ENCODE measurements at regions not wholly inside any gene's neighbourhood (a gene's known extent, or its start where the extent isn't known, plus 50 kb on each side); places are given as distances from the start of the nearest gene placed in this dataset.

DNA sequence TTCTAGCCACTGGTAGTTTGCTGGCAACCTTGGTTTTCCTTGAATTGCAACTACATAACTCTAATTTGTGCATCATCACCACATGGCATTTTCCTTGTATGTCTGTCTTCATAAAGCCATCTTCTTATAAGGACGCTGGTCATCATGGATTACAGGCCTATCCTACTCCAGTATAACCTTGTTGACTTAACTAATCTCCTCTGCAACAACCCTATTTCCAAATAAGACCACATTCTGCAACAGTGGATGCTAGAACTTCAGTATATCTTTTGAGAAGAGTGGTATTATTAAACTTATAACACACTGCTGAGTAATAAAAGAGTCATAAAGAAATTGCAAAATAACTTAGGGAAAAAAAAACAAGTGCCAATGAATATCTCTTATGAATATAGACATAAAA, 511.8 kb upstream of the FOXG1 start:
- H3K56ac ChIP-seq (ENCODE audit: extremely low read depth, insufficient read depth, low read length) = no peak overlapping the region
- no CpG with 5 or more reads among the region's 1 CpG for WGBS, 2 experiments (ENCODE audit: extremely low coverage in 2 of 2, insufficient read length in 1 of 2)
- no peaks in the 10 kb centered on the region for H3K79me1 ChIP-seq (ENCODE audit: low read depth in 1 of 2, low read length in 2 of 2)
- no peak overlapping the region for H4K5ac ChIP-seq (ENCODE audit: low read depth, low read length)
- no peak overlapping the region for H2AK5ac ChIP-seq (ENCODE audit: low read depth, low read length)
- H3K27me3 ChIP-seq (ENCODE audit: control insufficient read depth, insufficient read depth, low read length) = no peaks in the 10 kb centered on the region
- H3K36me3 ChIP-seq (ENCODE audit: control insufficient read depth, insufficient read depth, low read length) = no peaks in the 10 kb centered on the region
- in situ Hi-C loops (cut with MboI; ENCODE audit: low sequenced_read_pairs) (no loop called here), intact Hi-C loops (cut with micrococcal nuclease) (no loop called here), dilution Hi-C loops (cut with HindIII; ENCODE audit: low sequenced_read_pairs, unreplicated experiment) (no loop called here)
- no peaks in the 10 kb centered on the region for H4K20me1 ChIP-seq (ENCODE audit: insufficient read depth, low read length)
- H3K27ac ChIP-seq (ENCODE audit: insufficient read depth, low read length) = no peak overlapping the region
- CTCF ChIA-PET = no interaction called here
- H3K14ac ChIP-seq (replicated peaks; ENCODE audit: low read depth, low read length) = no peak overlapping the region
- H3K9me1 ChIP-seq (ENCODE audit: insufficient read depth, low read length) = no peaks in the 10 kb centered on the region
- H3K9ac ChIP-seq (ENCODE audit: low read depth, low read length) = no peak overlapping the region
- peaks cover 14% of the 10 kb centered on the region; the same call in 1 of the 2 replicates for H3K9me3 ChIP-seq (ENCODE audit: control insufficient read depth, insufficient read depth, low read length)
- ATAC-seq (ENCODE audit: low read depth) (no peak), DNase-seq (no peak)
- no peak overlapping the region for H2BK15ac ChIP-seq (ENCODE audit: low read depth, low read length)
- no peak overlapping the region for H3K18ac ChIP-seq (ENCODE audit: low read depth, low read length)
- BruUV-seq (replicated peaks) = no TSS peak
- H2AFZ ChIP-seq (replicated peaks; ENCODE audit: low read length, poor library complexity) = no peak overlapping the region
- no peak overlapping the region for H2BK120ac ChIP-seq (ENCODE audit: low read depth, low read length)
- H4K91ac ChIP-seq (ENCODE audit: insufficient read depth, low read depth, low read length) = no peak overlapping the region
- H2BK20ac ChIP-seq (ENCODE audit: low read depth, low read length) = no peak overlapping the region
- H3K4me3 ChIP-seq (ENCODE audit: insufficient read depth, low read depth, low read length) = no peak overlapping the region
- no peak overlapping the region for H2AK9ac ChIP-seq (replicated peaks; ENCODE audit: low read depth, low read length, poor library complexity)
- no peak overlapping the region for H3K4me2 ChIP-seq (ENCODE audit: low read depth, low read length)
- POLR2A ChIA-PET (ENCODE audit: unreplicated experiment) = no interaction called here
- no peak overlapping the region for H3K4ac ChIP-seq (ENCODE audit: low read depth, low read length)
- H3K4me1 ChIP-seq (ENCODE audit: control insufficient read depth, insufficient read depth, low read length) = no peaks in the 10 kb centered on the region
- H3K23ac ChIP-seq (ENCODE audit: low read depth, low read length) = no peak overlapping the region
- TF ChIP-seq MXI1 (IDR thresholded peaks at IDR 0.05; ENCODE audit: borderline replicate concordance, low read depth, low read length) (no peak), FOS (IDR thresholded peaks at IDR 0.05; ENCODE audit: low read depth, low read length) (no peak), CEBPB (IDR thresholded peaks at IDR 0.05; ENCODE audit: low read depth, low read length) (no peak), POLR2A (IDR thresholded peaks at IDR 0.05; ENCODE audit: low read depth, low read length) (no peak), NFE2L2 (IDR thresholded peaks at IDR 0.05; ENCODE audit: low read depth, low read length) (no peak), CHD1 (IDR thresholded peaks at IDR 0.05; ENCODE audit: low read depth, low read length) (no peak), MAFK (IDR thresholded peaks at IDR 0.05; ENCODE audit: low read depth, low read length) (no peak), BHLHE40 (IDR thresholded peaks at IDR 0.05; ENCODE audit: low read depth, low read length) (no peak), SMC3 (IDR thresholded peaks at IDR 0.05; ENCODE audit: low read depth, low read length) (no peak), RCOR1 (IDR thresholded peaks at IDR 0.05; ENCODE audit: insufficient replicate concordance, low read length) (no peak), RAD21 (IDR thresholded peaks at IDR 0.05; ENCODE audit: low read length) (no peak)
- TF ChIP-seq, protein P1, sequence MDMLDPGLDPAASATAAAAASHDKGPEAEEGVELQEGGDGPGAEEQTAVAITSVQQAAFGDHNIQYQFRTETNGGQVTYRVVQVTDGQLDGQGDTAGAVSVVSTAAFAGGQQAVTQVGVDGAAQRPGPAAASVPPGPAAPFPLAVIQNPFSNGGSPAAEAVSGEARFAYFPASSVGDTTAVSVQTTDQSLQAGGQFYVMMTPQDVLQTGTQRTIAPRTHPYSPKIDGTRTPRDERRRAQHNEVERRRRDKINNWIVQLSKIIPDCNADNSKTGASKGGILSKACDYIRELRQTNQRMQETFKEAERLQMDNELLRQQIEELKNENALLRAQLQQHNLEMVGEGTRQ (IDR thresholded peaks at IDR 0.05; ENCODE audit: low read depth, low read length) = no peak
- TF ChIP-seq, protein P2, sequence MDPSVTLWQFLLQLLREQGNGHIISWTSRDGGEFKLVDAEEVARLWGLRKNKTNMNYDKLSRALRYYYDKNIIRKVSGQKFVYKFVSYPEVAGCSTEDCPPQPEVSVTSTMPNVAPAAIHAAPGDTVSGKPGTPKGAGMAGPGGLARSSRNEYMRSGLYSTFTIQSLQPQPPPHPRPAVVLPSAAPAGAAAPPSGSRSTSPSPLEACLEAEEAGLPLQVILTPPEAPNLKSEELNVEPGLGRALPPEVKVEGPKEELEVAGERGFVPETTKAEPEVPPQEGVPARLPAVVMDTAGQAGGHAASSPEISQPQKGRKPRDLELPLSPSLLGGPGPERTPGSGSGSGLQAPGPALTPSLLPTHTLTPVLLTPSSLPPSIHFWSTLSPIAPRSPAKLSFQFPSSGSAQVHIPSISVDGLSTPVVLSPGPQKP (IDR thresholded peaks at IDR 0.05; ENCODE audit: borderline replicate concordance, low read depth, low read length) = no peak
- TF ChIP-seq, protein P3, sequence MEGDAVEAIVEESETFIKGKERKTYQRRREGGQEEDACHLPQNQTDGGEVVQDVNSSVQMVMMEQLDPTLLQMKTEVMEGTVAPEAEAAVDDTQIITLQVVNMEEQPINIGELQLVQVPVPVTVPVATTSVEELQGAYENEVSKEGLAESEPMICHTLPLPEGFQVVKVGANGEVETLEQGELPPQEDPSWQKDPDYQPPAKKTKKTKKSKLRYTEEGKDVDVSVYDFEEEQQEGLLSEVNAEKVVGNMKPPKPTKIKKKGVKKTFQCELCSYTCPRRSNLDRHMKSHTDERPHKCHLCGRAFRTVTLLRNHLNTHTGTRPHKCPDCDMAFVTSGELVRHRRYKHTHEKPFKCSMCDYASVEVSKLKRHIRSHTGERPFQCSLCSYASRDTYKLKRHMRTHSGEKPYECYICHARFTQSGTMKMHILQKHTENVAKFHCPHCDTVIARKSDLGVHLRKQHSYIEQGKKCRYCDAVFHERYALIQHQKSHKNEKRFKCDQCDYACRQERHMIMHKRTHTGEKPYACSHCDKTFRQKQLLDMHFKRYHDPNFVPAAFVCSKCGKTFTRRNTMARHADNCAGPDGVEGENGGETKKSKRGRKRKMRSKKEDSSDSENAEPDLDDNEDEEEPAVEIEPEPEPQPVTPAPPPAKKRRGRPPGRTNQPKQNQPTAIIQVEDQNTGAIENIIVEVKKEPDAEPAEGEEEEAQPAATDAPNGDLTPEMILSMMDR (conservative IDR thresholded peaks at IDR 0.05; ENCODE audit: low read depth, low read length) = no peak
- no peak overlapping the region for H4K8ac ChIP-seq (ENCODE audit: low read depth in 2 of 2, low read length in 2 of 2)
- H2BK5ac ChIP-seq (ENCODE audit: low read depth, low read length, poor library complexity, severe bottlenecking) = no peak overlapping the region

Data from IMR-90 (cell line).